ENCODE measurements at regions not wholly inside any gene's neighbourhood (a gene's known extent, or its start where the extent isn't known, plus 50 kb on each side); places are given as distances from the start of the nearest gene placed in this dataset.

DNA sequence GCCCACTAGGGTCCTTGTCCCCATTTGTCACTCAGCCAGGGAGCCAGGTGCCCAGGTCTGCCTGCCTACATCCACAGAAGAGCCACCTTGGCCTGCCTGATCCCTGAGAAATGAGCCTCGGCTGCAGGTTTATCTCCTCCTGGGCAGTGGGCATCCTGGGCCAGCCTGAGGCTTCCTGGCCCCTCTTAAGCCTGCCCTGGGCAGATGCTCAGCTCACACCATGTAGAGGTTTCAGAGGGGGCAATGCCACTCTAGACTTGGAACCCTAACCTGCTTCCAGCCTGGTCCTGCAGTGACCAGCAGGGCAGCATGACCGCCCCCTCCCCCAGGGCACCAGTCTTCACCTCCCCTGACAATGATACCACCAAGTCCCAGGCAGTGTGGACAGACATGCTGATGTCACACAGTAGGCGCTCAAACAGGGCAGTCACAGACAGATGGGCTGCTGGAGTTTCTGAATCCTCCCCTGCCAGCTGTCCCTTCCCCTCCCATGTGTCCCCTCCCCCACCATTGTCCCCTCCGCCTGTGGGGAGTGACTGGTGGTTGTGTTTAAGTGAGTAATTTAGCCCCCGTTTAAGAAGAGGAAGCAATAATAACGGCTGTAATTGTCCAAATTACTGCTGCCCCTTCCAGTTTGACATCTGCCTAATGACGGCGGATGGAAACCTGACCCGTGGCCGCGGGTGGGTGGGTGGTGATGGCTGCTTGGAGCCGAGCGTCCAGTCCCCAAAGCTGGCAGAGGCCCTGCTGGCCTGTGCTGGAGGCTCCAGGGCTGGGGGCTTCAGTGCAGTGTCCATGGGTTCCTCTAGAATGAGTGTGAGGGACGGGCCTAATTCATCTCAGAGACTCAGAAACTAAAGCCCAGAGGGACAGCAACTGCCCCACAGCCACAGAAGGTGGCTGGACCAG is 147.7 kb downstream of the BARX1 start:
- intact Hi-C loops (cut with micrococcal nuclease), result no loop called here
- TF ChIP-seq, protein P1, sequence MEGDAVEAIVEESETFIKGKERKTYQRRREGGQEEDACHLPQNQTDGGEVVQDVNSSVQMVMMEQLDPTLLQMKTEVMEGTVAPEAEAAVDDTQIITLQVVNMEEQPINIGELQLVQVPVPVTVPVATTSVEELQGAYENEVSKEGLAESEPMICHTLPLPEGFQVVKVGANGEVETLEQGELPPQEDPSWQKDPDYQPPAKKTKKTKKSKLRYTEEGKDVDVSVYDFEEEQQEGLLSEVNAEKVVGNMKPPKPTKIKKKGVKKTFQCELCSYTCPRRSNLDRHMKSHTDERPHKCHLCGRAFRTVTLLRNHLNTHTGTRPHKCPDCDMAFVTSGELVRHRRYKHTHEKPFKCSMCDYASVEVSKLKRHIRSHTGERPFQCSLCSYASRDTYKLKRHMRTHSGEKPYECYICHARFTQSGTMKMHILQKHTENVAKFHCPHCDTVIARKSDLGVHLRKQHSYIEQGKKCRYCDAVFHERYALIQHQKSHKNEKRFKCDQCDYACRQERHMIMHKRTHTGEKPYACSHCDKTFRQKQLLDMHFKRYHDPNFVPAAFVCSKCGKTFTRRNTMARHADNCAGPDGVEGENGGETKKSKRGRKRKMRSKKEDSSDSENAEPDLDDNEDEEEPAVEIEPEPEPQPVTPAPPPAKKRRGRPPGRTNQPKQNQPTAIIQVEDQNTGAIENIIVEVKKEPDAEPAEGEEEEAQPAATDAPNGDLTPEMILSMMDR (IDR thresholded peaks at IDR 0.05), result no peak

DNA sequence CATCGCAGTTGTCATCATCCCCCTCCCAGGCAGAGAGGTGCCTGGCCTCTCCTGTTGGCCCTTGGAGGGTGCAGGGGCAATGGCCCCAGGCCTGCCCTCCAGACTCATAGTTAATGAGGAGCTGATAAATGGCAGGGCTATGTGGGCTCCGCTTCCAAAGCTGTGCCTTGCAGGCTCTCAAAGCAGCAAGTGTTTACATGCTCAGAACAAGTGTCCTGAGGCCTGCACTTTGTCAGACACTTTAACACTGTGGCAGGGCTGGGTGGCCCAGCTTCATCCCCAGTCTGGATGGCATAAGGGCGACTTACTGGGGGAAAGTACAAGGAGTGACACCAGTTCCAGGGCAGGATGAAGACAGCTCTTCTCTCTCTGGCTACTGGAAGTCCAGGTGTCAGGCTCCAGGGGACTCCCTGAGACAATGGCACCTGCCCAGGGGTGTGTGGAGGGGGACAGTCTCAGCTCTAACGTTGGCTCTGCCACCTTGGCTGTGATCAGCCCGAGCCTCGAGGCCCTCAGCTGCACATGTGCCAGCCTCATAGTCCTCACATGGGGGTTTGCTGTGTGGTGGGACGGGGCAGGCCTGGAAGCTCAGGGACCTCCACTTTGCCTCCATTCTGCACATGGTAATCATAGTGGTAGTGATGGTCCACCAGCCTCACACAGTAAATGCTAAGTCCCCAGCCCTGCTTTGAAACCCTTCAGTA is 153.4 kb downstream of the BARX1 start:
- DNase-seq (no peak), ATAC-seq (peak in 1 of 3 donors; percentile 17)
- Histone ChIP-seq H3K4me1 (ENCODE audit: control insufficient read depth, insufficient read depth, low read length) (no peaks in the 10 kb centered on the region), H3K9me3 (ENCODE audit: control insufficient read depth, insufficient read depth, low read length) (no peaks in the 10 kb centered on the region), H3K27ac (ENCODE audit: low read length) (no peak overlapping the region), H3K27me3 (ENCODE audit: control insufficient read depth, insufficient read depth, low read length) (no peaks in the 10 kb centered on the region), H3K36me3 (ENCODE audit: control insufficient read depth, insufficient read depth, low read length) (no peaks in the 10 kb centered on the region), H3K4me3 (ENCODE audit: low read length) (no peak overlapping the region)
- Mint-ChIP-seq H3K9me3 (peaks cover 2 to 5% of the 10 kb centered on the region in 2 donors), H3K4me1 (no peaks in the 10 kb centered on the region), H3K27ac (no peak overlapping the region), H3K27me3 (ENCODE audit: low read depth in 2 of 2) (peaks cover 5 to 36% of the 10 kb centered on the region in 2 donors), H3K4me3 (no peak overlapping the region), H3K36me3 (no peaks in the 10 kb centered on the region)
- TF ChIP-seq, protein P1 (IDR thresholded peaks at IDR 0.05), result no peak
- intact Hi-C loops (cut with micrococcal nuclease), result no loop called here
- 82% methylated on average over 7 of the region's 7 CpGs for WGBS (ENCODE audit: insufficient coverage)

More for the DNA sequence above, 147.7 kb downstream of the BARX1 start:
- Mint-ChIP-seq H3K27ac (no peak overlapping the region), H3K36me3 (no peaks in the 10 kb centered on the region), H3K9me3 (peaks cover 2 to 3% of the 10 kb centered on the region in 2 donors), H3K4me3 (no peak overlapping the region), H3K4me1 (no peaks in the 10 kb centered on the region), H3K27me3 (ENCODE audit: low read depth in 2 of 2) (peaks cover 5 to 6% of the 10 kb centered on the region in 2 donors)
- 55% methylated on average over 13 of the region's 14 CpGs for WGBS (ENCODE audit: insufficient coverage)
- Histone ChIP-seq H3K4me3 (ENCODE audit: low read length) (no peak overlapping the region), H3K36me3 (ENCODE audit: control insufficient read depth, insufficient read depth, low read length) (no peaks in the 10 kb centered on the region), H3K27ac (ENCODE audit: low read length) (no peak overlapping the region), H3K27me3 (ENCODE audit: control insufficient read depth, insufficient read depth, low read length) (no peaks in the 10 kb centered on the region), H3K9me3 (ENCODE audit: control insufficient read depth, insufficient read depth, low read length) (no peaks in the 10 kb centered on the region), H3K4me1 (ENCODE audit: control insufficient read depth, insufficient read depth, low read length) (no peaks in the 10 kb centered on the region)
- DNase-seq (no peak), ATAC-seq (no peak)

DNA sequence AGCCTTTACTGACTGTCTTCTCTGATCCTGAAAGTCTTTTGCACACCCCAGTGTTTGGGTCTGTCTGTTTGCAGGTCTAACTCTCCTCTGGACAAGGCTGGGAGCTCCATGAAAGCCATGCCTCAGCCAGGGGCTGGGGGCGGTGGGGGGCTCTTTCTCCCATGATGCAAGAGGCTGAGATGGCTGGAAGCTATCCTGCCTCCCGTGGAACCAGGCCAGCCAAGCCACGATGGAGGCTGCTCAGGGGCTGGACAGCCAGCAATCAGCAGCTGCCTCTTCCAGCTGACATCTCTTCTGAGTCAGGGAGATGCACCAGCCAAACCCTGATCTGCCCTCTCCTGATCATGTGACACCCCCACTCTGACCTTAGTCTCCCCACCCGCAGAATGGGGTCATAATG is 154.0 kb downstream of the BARX1 start:
- no peak for DNase-seq
- H3K36me3 ChIP-seq (ENCODE audit: control insufficient read depth, insufficient read depth, low read length), result no peaks in the 10 kb centered on the region
- Mint-ChIP-seq H3K4me1 (no peaks in the 10 kb centered on the region), H3K36me3 (no peaks in the 10 kb centered on the region), H3K27me3 (ENCODE audit: low read depth in 2 of 2) (peaks cover 6 to 40% of the 10 kb centered on the region in 2 donors), H3K4me3 (no peak overlapping the region), H3K27ac (no peak overlapping the region), H3K9me3 (peaks cover 2 to 4% of the 10 kb centered on the region in 2 donors)
- H3K4me3 ChIP-seq (ENCODE audit: low read length), result no peak overlapping the region
- no peaks in the 10 kb centered on the region for H3K4me1 ChIP-seq (ENCODE audit: control insufficient read depth, insufficient read depth, low read length)
- WGBS (ENCODE audit: insufficient coverage), result 75% methylated on average over 4 of the region's 4 CpGs
- ATAC-seq, result no peak
- no peak overlapping the region for H3K27ac ChIP-seq (ENCODE audit: low read length)
- TF ChIP-seq, protein P1 (IDR thresholded peaks at IDR 0.05), result no peak
- intact Hi-C loops (cut with micrococcal nuclease), result no loop called here
- H3K9me3 ChIP-seq (ENCODE audit: control insufficient read depth, insufficient read depth, low read length), result no peaks in the 10 kb centered on the region
- no peaks in the 10 kb centered on the region for H3K27me3 ChIP-seq (ENCODE audit: control insufficient read depth, insufficient read depth, low read length)

All from natural killer cell (primary cell).